Astrocyte of the cerebellum (primary cell): ENCODE measurements at regions not wholly inside any gene's neighbourhood (a gene's known extent, or its start where the extent isn't known, plus 50 kb on each side); places are given as distances from the start of the nearest gene placed in this dataset.
"Not testable (repeated sequence)": the region's sequence is repeated elsewhere in the genome, so short reads cannot be mapped to it uniquely, and the experiment has no call there.

Experiments used
- DNase-seq: peaks from one replicate; pipeline ENCODE4 v3.0.0-alpha.2; 2011; ENCODE audit warnings: low read depth
- H3K4me3 ChIP-seq: 2 replicates; pipeline ENCODE4 v1.5.1; 2011; ENCODE audit warnings: mild to moderate bottlenecking, low read depth, low read length, moderate library complexity
- CTCF ChIP-seq: IDR thresholded peaks from 2 replicates; pipeline ENCODE4 v1.5.1; 2012; ENCODE audit warnings: low read length, low read depth, moderate library complexity, mild to moderate bottlenecking; ENCODE audit errors: missing control alignments
- in situ Hi-C: cut with HindIII; loops from 2 replicates; pipeline ENCODE4 v1.10.0; 2017; ENCODE audit warnings: low sequenced_read_pairs

GRCh38 chr7:106757846-106758245 is 96.9 kb upstream of the CCDC71L start:
- in situ Hi-C loops = no loop called here
- DNase-seq = no peak
- TF ChIP-seq CTCF = no peak
- H3K4me3 ChIP-seq = no peak overlapping the region

- in situ Hi-C loops, H3K4me3 ChIP-seq, DNase-seq: not testable (repeated sequence)
Observed at GRCh38 chr7:106762845-106763244, 101.9 kb upstream of the CCDC71L start.

- DNase-seq = no peak
- in situ Hi-C loops = no loop called here
- no peak for TF ChIP-seq CTCF
- no peak overlapping the region for H3K4me3 ChIP-seq
Observed at GRCh38 chr7:106763717-106764116, 101.4 kb upstream of the PIK3CG start.

- in situ Hi-C loops = no loop called here
- DNase-seq = no peak
- no peak overlapping the region for H3K4me3 ChIP-seq
- TF ChIP-seq CTCF = no peak
Observed at GRCh38 chr7:106765727-106766355, 99.2 kb upstream of the PIK3CG start.

- DNase-seq = no peak
- in situ Hi-C loops = no loop called here
- no peak overlapping the region for H3K4me3 ChIP-seq
- TF ChIP-seq CTCF = no peak
Observed at GRCh38 chr7:106766551-106766950, 98.5 kb upstream of the PIK3CG start.

- no peak for DNase-seq
- TF ChIP-seq CTCF = no peak
- no peak overlapping the region for H3K4me3 ChIP-seq
- in situ Hi-C loops = no loop called here
Observed at GRCh38 chr7:106767078-106767477, 98.0 kb upstream of the PIK3CG start.

GRCh38 chr7:106767498-106768323 is 97.4 kb upstream of the PIK3CG start:
- DNase-seq = no peak
- no peak for TF ChIP-seq CTCF
- in situ Hi-C loops = no loop called here
- no peak overlapping the region for H3K4me3 ChIP-seq
